Activated naive CD8-positive, alpha-beta T cell treated with anti-CD3 and anti-CD28 coated beads for 36 hours (primary cell): ENCODE measurements at regions not wholly inside any gene's neighbourhood (a gene's known extent, or its start where the extent isn't known, plus 50 kb on each side); places are given as distances from the start of the nearest gene placed in this dataset.

Experiments
- DNase-seq: peaks from one replicate; pipeline ENCODE4 v3.0.0; 2021
- H3K27ac Mint-ChIP-seq: one replicate; pipeline ENCODE4 v1.8.0; 2022; ENCODE audit warnings: mild to moderate bottlenecking, moderate library complexity, mixed read lengths
- H3K27me3 Mint-ChIP-seq: one replicate; pipeline ENCODE4 v1.8.0; 2022; ENCODE audit warnings: mild to moderate bottlenecking, mixed read lengths
- H3K36me3 Mint-ChIP-seq: one replicate; pipeline ENCODE4 v1.8.0; 2021; ENCODE audit warnings: mild to moderate bottlenecking, mixed read lengths
- H3K4me1 Mint-ChIP-seq: one replicate; pipeline ENCODE4 v1.8.0; 2021; ENCODE audit warnings: mixed read lengths
- H3K4me3 Mint-ChIP-seq: one replicate; pipeline ENCODE4 v1.8.0; 2022; ENCODE audit warnings: mild to moderate bottlenecking, moderate library complexity, mixed read lengths
- H3K9me3 Mint-ChIP-seq: one replicate; pipeline ENCODE4 v1.8.0; 2022; ENCODE audit warnings: mixed read lengths

- Mint-ChIP-seq H3K36me3 (no peaks in the 10 kb centered on the region), H3K4me1 (no peaks in the 10 kb centered on the region), H3K4me3 (no peak overlapping the region), H3K27me3 (no peaks in the 10 kb centered on the region), H3K27ac (no peak overlapping the region), H3K9me3 (no peaks in the 10 kb centered on the region)
- no peak for DNase-seq
Measured at GRCh38 chr3:159149131-159149530, 347.3 kb downstream of the MFSD1 start.

- H3K4me3 Mint-ChIP-seq, result no peak overlapping the region
- H3K27ac Mint-ChIP-seq, result no peak overlapping the region
- H3K36me3 Mint-ChIP-seq, result no peaks in the 10 kb centered on the region
- H3K27me3 Mint-ChIP-seq, result no peaks in the 10 kb centered on the region
- no peak for DNase-seq
- no peaks in the 10 kb centered on the region for H3K9me3 Mint-ChIP-seq
- H3K4me1 Mint-ChIP-seq, result no peaks in the 10 kb centered on the region
Measured at GRCh38 chr3:159149633-159150032, 347.8 kb downstream of the MFSD1 start.

- no peaks in the 10 kb centered on the region for H3K36me3 Mint-ChIP-seq
- no peak overlapping the region for H3K27ac Mint-ChIP-seq
- no peaks in the 10 kb centered on the region for H3K9me3 Mint-ChIP-seq
- DNase-seq, result no peak
- no peaks in the 10 kb centered on the region for H3K4me1 Mint-ChIP-seq
- no peaks in the 10 kb centered on the region for H3K27me3 Mint-ChIP-seq
- H3K4me3 Mint-ChIP-seq, result no peak overlapping the region
Measured at GRCh38 chr3:159150180-159150579, 348.3 kb downstream of the MFSD1 start.

- Mint-ChIP-seq H3K4me3 (no peak overlapping the region), H3K27ac (no peak overlapping the region), H3K4me1 (no peaks in the 10 kb centered on the region), H3K27me3 (no peaks in the 10 kb centered on the region), H3K9me3 (no peaks in the 10 kb centered on the region), H3K36me3 (no peaks in the 10 kb centered on the region)
- no peak for DNase-seq
Measured at GRCh38 chr3:159151130-159151529, 349.3 kb downstream of the MFSD1 start.

GRCh38 chr3:159157275-159157674 is 355.4 kb downstream of the MFSD1 start:
- Mint-ChIP-seq H3K27ac (no peak overlapping the region), H3K9me3 (no peaks in the 10 kb centered on the region), H3K27me3 (no peaks in the 10 kb centered on the region), H3K36me3 (no peaks in the 10 kb centered on the region), H3K4me1 (no peaks in the 10 kb centered on the region), H3K4me3 (no peak overlapping the region)
- DNase-seq, result no peak

GRCh38 chr3:159158213-159158612 is 356.4 kb downstream of the MFSD1 start:
- Mint-ChIP-seq H3K27ac (no peak overlapping the region), H3K36me3 (no peaks in the 10 kb centered on the region), H3K4me3 (no peak overlapping the region), H3K9me3 (no peaks in the 10 kb centered on the region), H3K4me1 (no peaks in the 10 kb centered on the region), H3K27me3 (no peaks in the 10 kb centered on the region)
- no peak for DNase-seq

- Mint-ChIP-seq H3K9me3 (no peaks in the 10 kb centered on the region), H3K4me1 (no peaks in the 10 kb centered on the region), H3K4me3 (no peak overlapping the region), H3K27ac (no peak overlapping the region), H3K27me3 (no peaks in the 10 kb centered on the region), H3K36me3 (no peaks in the 10 kb centered on the region)
- no peak for DNase-seq
Measured at GRCh38 chr3:159158801-159159200, 356.9 kb downstream of the MFSD1 start.

GRCh38 chr3:159159546-159159945 is 357.7 kb downstream of the MFSD1 start:
- no peaks in the 10 kb centered on the region for H3K36me3 Mint-ChIP-seq
- no peaks in the 10 kb centered on the region for H3K27me3 Mint-ChIP-seq
- H3K9me3 Mint-ChIP-seq, result no peaks in the 10 kb centered on the region
- no peak for DNase-seq
- no peak overlapping the region for H3K4me3 Mint-ChIP-seq
- H3K4me1 Mint-ChIP-seq, result no peaks in the 10 kb centered on the region
- no peak overlapping the region for H3K27ac Mint-ChIP-seq

GRCh38 chr3:159163656-159164055 is 361.8 kb downstream of the MFSD1 start:
- no peak for DNase-seq
- H3K27me3 Mint-ChIP-seq, result no peaks in the 10 kb centered on the region
- no peak overlapping the region for H3K4me3 Mint-ChIP-seq
- H3K36me3 Mint-ChIP-seq, result no peaks in the 10 kb centered on the region
- no peak overlapping the region for H3K27ac Mint-ChIP-seq
- H3K4me1 Mint-ChIP-seq, result no peaks in the 10 kb centered on the region
- no peaks in the 10 kb centered on the region for H3K9me3 Mint-ChIP-seq

GRCh38 chr3:159165961-159166360 is 364.1 kb downstream of the MFSD1 start:
- Mint-ChIP-seq H3K4me3 (no peak overlapping the region), H3K27ac (no peak overlapping the region)

GRCh38 chr3:159166899-159167586 is 365.2 kb downstream of the MFSD1 start:
- Mint-ChIP-seq H3K9me3 (no peaks in the 10 kb centered on the region), H3K36me3 (no peaks in the 10 kb centered on the region), H3K4me3 (no peak overlapping the region), H3K27me3 (no peaks in the 10 kb centered on the region), H3K27ac (no peak overlapping the region), H3K4me1 (no peaks in the 10 kb centered on the region)
- DNase-seq, result no peak

More at GRCh38 chr3:159165961-159166360, 364.1 kb downstream of the MFSD1 start:
- no peak for DNase-seq
- Mint-ChIP-seq H3K4me1 (no peaks in the 10 kb centered on the region), H3K9me3 (no peaks in the 10 kb centered on the region), H3K36me3 (no peaks in the 10 kb centered on the region), H3K27me3 (no peaks in the 10 kb centered on the region)

GRCh38 chr3:159168788-159169187 is 366.9 kb downstream of the MFSD1 start:
- no peaks in the 10 kb centered on the region for H3K9me3 Mint-ChIP-seq
- no peak overlapping the region for H3K27ac Mint-ChIP-seq
- H3K4me3 Mint-ChIP-seq, result no peak overlapping the region
- H3K4me1 Mint-ChIP-seq, result no peaks in the 10 kb centered on the region
- no peak for DNase-seq
- no peaks in the 10 kb centered on the region for H3K27me3 Mint-ChIP-seq
- no peaks in the 10 kb centered on the region for H3K36me3 Mint-ChIP-seq

GRCh38 chr3:159169828-159170227 is 368.0 kb downstream of the MFSD1 start:
- H3K4me3 Mint-ChIP-seq, result no peak overlapping the region
- no peak for DNase-seq
- H3K36me3 Mint-ChIP-seq, result no peaks in the 10 kb centered on the region
- no peaks in the 10 kb centered on the region for H3K9me3 Mint-ChIP-seq
- H3K4me1 Mint-ChIP-seq, result no peaks in the 10 kb centered on the region
- H3K27me3 Mint-ChIP-seq, result no peaks in the 10 kb centered on the region
- H3K27ac Mint-ChIP-seq, result no peak overlapping the region

- no peak overlapping the region for H3K4me3 Mint-ChIP-seq
- H3K27ac Mint-ChIP-seq, result no peak overlapping the region
- H3K9me3 Mint-ChIP-seq, result no peaks in the 10 kb centered on the region
- H3K4me1 Mint-ChIP-seq, result no peaks in the 10 kb centered on the region
- DNase-seq, result no peak
- no peaks in the 10 kb centered on the region for H3K27me3 Mint-ChIP-seq
- H3K36me3 Mint-ChIP-seq, result no peaks in the 10 kb centered on the region
Measured at GRCh38 chr3:159170436-159171003, 368.7 kb downstream of the MFSD1 start.

GRCh38 chr3:159171333-159171732 is 369.5 kb downstream of the MFSD1 start:
- Mint-ChIP-seq H3K36me3 (no peaks in the 10 kb centered on the region), H3K4me1 (no peaks in the 10 kb centered on the region), H3K9me3 (no peaks in the 10 kb centered on the region), H3K27ac (no peak overlapping the region), H3K27me3 (no peaks in the 10 kb centered on the region), H3K4me3 (no peak overlapping the region)
- DNase-seq, result no peak

GRCh38 chr3:159172473-159172872 is 370.6 kb downstream of the MFSD1 start:
- DNase-seq, result no peak
- H3K27me3 Mint-ChIP-seq, result no peaks in the 10 kb centered on the region
- H3K4me1 Mint-ChIP-seq, result no peaks in the 10 kb centered on the region
- H3K36me3 Mint-ChIP-seq, result no peaks in the 10 kb centered on the region
- no peaks in the 10 kb centered on the region for H3K9me3 Mint-ChIP-seq
- H3K27ac Mint-ChIP-seq, result no peak overlapping the region
- H3K4me3 Mint-ChIP-seq, result no peak overlapping the region
